ENCODE measurements at regions not wholly inside any gene's neighbourhood (a gene's known extent, or its start where the extent isn't known, plus 50 kb on each side); places are given as distances from the start of the nearest gene placed in this dataset.

GRCh38 chr14:81759541-81759940, 225.9 kb upstream of the SEL1L start:
- no peaks in the 10 kb centered on the region for H3K36me3 ChIP-seq (ENCODE audit: control insufficient read depth in 2 of 2, extremely low read depth in 1 of 2, insufficient read depth in 1 of 2, low read length in 1 of 2)
- Mint-ChIP-seq H3K27me3 (no peaks in the 10 kb centered on the region), H3K27ac (no peak overlapping the region), H3K4me1 (no peaks in the 10 kb centered on the region), H3K9me3 (peaks cover 0 to 7% (median 7%) of the 10 kb centered on the region in 3 donors), H3K4me3 (no peak overlapping the region), H3K36me3 (no peaks in the 10 kb centered on the region)
- H3K4me1 ChIP-seq (ENCODE audit: control insufficient read depth in 1 of 2, extremely low read depth in 1 of 2, insufficient read depth in 2 of 2, low read length in 2 of 2): no peaks in the 10 kb centered on the region
- H3K4me3 ChIP-seq (ENCODE audit: control insufficient read depth in 1 of 2, extremely low read depth in 1 of 2, low read length in 1 of 2): no peak overlapping the region
- no peak overlapping the region for H3K27ac ChIP-seq (ENCODE audit: low read length)
- no peak for DNase-seq
- ChIA-PET CTCF (no interaction called here), POLR2A (no interaction called here)
- ATAC-seq (replicated peaks in 1 of 4): no peak
- no peaks in the 10 kb centered on the region for H3K9me3 ChIP-seq
- H3K27me3 ChIP-seq (replicated peaks in 1 of 2; ENCODE audit: control insufficient read depth in 2 of 2, extremely low read depth in 1 of 2, insufficient read depth in 2 of 2, low read length in 1 of 2): no peaks in the 10 kb centered on the region
- no CpG with 5 or more reads among the region's 2 CpGs for WGBS (ENCODE audit: insufficient coverage)

GRCh38 chr14:81765651-81766275, 232.1 kb upstream of the SEL1L start:
- no peak overlapping the region for H3K4me3 ChIP-seq (ENCODE audit: control insufficient read depth in 1 of 2, extremely low read depth in 1 of 2, low read length in 1 of 2)
- CTCF ChIA-PET: no interaction called here
- no peaks in the 10 kb centered on the region for H3K27me3 ChIP-seq (replicated peaks in 1 of 2; ENCODE audit: control insufficient read depth in 2 of 2, extremely low read depth in 1 of 2, insufficient read depth in 2 of 2, low read length in 1 of 2)
- no peak for DNase-seq
- ATAC-seq (replicated peaks in 1 of 4): no peak
- no peaks in the 10 kb centered on the region for H3K36me3 Mint-ChIP-seq
- POLR2A ChIA-PET: no interaction called here
- H3K9me3 Mint-ChIP-seq: peaks cover 5 to 7% (median 5%) of the 10 kb centered on the region in 3 donors
- no peaks in the 10 kb centered on the region for H3K36me3 ChIP-seq (ENCODE audit: control insufficient read depth in 2 of 2, extremely low read depth in 1 of 2, insufficient read depth in 1 of 2, low read length in 1 of 2)
- no peak overlapping the region for H3K27ac ChIP-seq (ENCODE audit: low read length)
- no peaks in the 10 kb centered on the region for H3K4me1 ChIP-seq (ENCODE audit: control insufficient read depth in 1 of 2, extremely low read depth in 1 of 2, insufficient read depth in 2 of 2, low read length in 2 of 2)
- H3K27ac Mint-ChIP-seq: no peak overlapping the region
- WGBS (ENCODE audit: insufficient coverage): no CpG with 5 or more reads among the region's 3 CpGs
- no peak overlapping the region for H3K4me3 Mint-ChIP-seq
- no peaks in the 10 kb centered on the region for H3K27me3 Mint-ChIP-seq
- no peaks in the 10 kb centered on the region for H3K4me1 Mint-ChIP-seq
- H3K9me3 ChIP-seq: no peaks in the 10 kb centered on the region

GRCh38 chr14:81766321-81766915, 232.8 kb upstream of the SEL1L start:
- Histone ChIP-seq H3K4me1 (ENCODE audit: control insufficient read depth in 1 of 2, extremely low read depth in 1 of 2, insufficient read depth in 2 of 2, low read length in 2 of 2) (no peaks in the 10 kb centered on the region), H3K4me3 (ENCODE audit: control insufficient read depth in 1 of 2, extremely low read depth in 1 of 2, low read length in 1 of 2) (no peak overlapping the region), H3K27me3 (replicated peaks in 1 of 2; ENCODE audit: control insufficient read depth in 2 of 2, extremely low read depth in 1 of 2, insufficient read depth in 2 of 2, low read length in 1 of 2) (no peaks in the 10 kb centered on the region), H3K9me3 (no peaks in the 10 kb centered on the region), H3K27ac (ENCODE audit: low read length) (no peak overlapping the region), H3K36me3 (ENCODE audit: control insufficient read depth in 2 of 2, extremely low read depth in 1 of 2, insufficient read depth in 1 of 2, low read length in 1 of 2) (no peaks in the 10 kb centered on the region)
- H3K27ac Mint-ChIP-seq: no peak overlapping the region
- 90% methylated on average over 1 of the region's 4 CpGs for WGBS (ENCODE audit: insufficient coverage)
- H3K9me3 Mint-ChIP-seq: peaks cover 5 to 7% (median 5%) of the 10 kb centered on the region in 3 donors
- ATAC-seq (replicated peaks in 1 of 4) (no peak), DNase-seq (no peak)
- POLR2A ChIA-PET: no interaction called here
- H3K4me1 Mint-ChIP-seq: no peaks in the 10 kb centered on the region
- no peak overlapping the region for H3K4me3 Mint-ChIP-seq
- CTCF ChIA-PET: no interaction called here
- H3K27me3 Mint-ChIP-seq: no peaks in the 10 kb centered on the region
- no peaks in the 10 kb centered on the region for H3K36me3 Mint-ChIP-seq

DNA sequence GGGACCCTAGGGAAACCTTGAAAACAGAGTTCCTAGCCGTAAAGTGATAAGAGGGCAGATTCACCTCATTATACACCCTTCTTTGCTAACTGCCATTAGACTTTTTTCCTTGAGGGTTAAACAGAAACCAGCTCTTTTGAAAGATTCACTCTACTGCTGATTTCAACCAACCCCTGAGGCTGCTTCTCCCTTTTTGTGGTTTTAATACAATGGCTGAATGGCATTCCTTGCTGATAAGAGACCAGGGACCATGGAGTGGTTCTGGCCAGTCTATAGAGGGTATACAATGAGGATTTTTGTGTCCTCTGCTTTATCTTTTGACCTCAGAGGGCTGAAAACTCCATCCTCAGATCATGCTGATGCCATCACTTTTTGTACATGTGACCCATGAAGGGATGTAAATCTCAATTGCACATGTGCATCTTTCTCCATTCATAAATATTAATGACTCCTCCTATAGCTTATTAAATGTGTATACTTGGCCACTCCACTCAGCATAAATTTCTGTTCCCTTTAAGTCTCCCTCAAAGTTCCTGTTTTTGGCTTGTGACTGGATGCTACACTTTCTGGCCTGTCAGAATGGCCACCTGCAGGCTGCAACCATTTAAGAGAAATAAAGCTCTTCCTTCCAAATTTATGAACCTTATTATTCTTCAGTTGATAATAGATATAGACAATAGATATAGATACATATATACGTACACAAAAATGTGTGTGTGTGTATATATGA, 233.8 kb upstream of the SEL1L start:
- Mint-ChIP-seq H3K4me1 (no peaks in the 10 kb centered on the region), H3K27me3 (no peaks in the 10 kb centered on the region), H3K9me3 (peaks cover 5 to 7% (median 5%) of the 10 kb centered on the region in 3 donors), H3K4me3 (no peak overlapping the region), H3K27ac (no peak overlapping the region), H3K36me3 (no peaks in the 10 kb centered on the region)
- Histone ChIP-seq H3K27ac (ENCODE audit: low read length) (no peak overlapping the region), H3K4me1 (ENCODE audit: control insufficient read depth in 1 of 2, extremely low read depth in 1 of 2, insufficient read depth in 2 of 2, low read length in 2 of 2) (no peaks in the 10 kb centered on the region), H3K27me3 (replicated peaks in 1 of 2; ENCODE audit: control insufficient read depth in 2 of 2, extremely low read depth in 1 of 2, insufficient read depth in 2 of 2, low read length in 1 of 2) (no peaks in the 10 kb centered on the region), H3K9me3 (no peaks in the 10 kb centered on the region), H3K4me3 (ENCODE audit: control insufficient read depth in 1 of 2, extremely low read depth in 1 of 2, low read length in 1 of 2) (no peak overlapping the region), H3K36me3 (ENCODE audit: control insufficient read depth in 2 of 2, extremely low read depth in 1 of 2, insufficient read depth in 1 of 2, low read length in 1 of 2) (no peaks in the 10 kb centered on the region)
- WGBS (ENCODE audit: insufficient coverage): 88% methylated on average over 1 of the region's 2 CpGs
- no peak for DNase-seq
- ChIA-PET POLR2A (no interaction called here), CTCF (no interaction called here)
- ATAC-seq (replicated peaks in 1 of 4): no peak

- no peaks in the 10 kb centered on the region for H3K27me3 Mint-ChIP-seq
- no peak overlapping the region for H3K4me3 Mint-ChIP-seq
- H3K4me1 ChIP-seq (ENCODE audit: control insufficient read depth in 1 of 2, extremely low read depth in 1 of 2, insufficient read depth in 2 of 2, low read length in 2 of 2): no peaks in the 10 kb centered on the region
- no peaks in the 10 kb centered on the region for H3K9me3 ChIP-seq
- POLR2A ChIA-PET: no interaction called here
- peaks cover 5 to 10% (median 7%) of the 10 kb centered on the region in 3 donors for H3K9me3 Mint-ChIP-seq
- H3K27me3 ChIP-seq (replicated peaks in 1 of 2; ENCODE audit: control insufficient read depth in 2 of 2, extremely low read depth in 1 of 2, insufficient read depth in 2 of 2, low read length in 1 of 2): no peaks in the 10 kb centered on the region
- H3K27ac ChIP-seq (ENCODE audit: low read length): no peak overlapping the region
- CTCF ChIA-PET: no interaction called here
- ATAC-seq (replicated peaks in 1 of 4) (no peak), DNase-seq (no peak)
- no peak overlapping the region for H3K4me3 ChIP-seq (ENCODE audit: control insufficient read depth in 1 of 2, extremely low read depth in 1 of 2, low read length in 1 of 2)
- no peaks in the 10 kb centered on the region for H3K36me3 Mint-ChIP-seq
- H3K36me3 ChIP-seq (ENCODE audit: control insufficient read depth in 2 of 2, extremely low read depth in 1 of 2, insufficient read depth in 1 of 2, low read length in 1 of 2): no peaks in the 10 kb centered on the region
- H3K4me1 Mint-ChIP-seq: no peaks in the 10 kb centered on the region
- no peak overlapping the region for H3K27ac Mint-ChIP-seq
Observed at GRCh38 chr14:81771651-81772275, 238.1 kb upstream of the SEL1L start.

DNA sequence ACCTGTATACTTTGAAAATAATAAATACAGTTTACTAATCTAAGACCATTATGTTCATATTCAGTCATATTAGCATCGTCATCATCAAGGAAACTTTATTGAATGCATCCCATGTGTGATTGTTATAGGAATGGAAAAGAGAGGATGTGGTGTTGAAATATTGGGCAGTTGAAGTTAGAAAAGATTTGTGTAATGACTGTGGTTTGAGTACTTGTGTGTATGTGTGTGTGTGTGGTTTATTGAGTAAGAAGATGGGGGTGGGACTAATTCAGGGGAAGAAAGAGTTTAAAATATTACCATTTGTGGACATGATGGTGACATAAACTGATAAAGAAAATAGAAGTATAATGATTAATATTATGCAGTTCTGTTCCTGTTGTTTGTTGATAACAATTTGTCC, 238.7 kb upstream of the SEL1L start:
- H3K36me3 ChIP-seq (ENCODE audit: control insufficient read depth in 2 of 2, extremely low read depth in 1 of 2, insufficient read depth in 1 of 2, low read length in 1 of 2): no peaks in the 10 kb centered on the region
- H3K36me3 Mint-ChIP-seq: no peaks in the 10 kb centered on the region
- H3K4me3 ChIP-seq (ENCODE audit: control insufficient read depth in 1 of 2, extremely low read depth in 1 of 2, low read length in 1 of 2): no peak overlapping the region
- WGBS (ENCODE audit: insufficient coverage): no CpG with 5 or more reads among the region's 1 CpG
- peaks cover 3 to 8% (median 5%) of the 10 kb centered on the region in 3 donors for H3K9me3 Mint-ChIP-seq
- H3K9me3 ChIP-seq: no peaks in the 10 kb centered on the region
- H3K27ac Mint-ChIP-seq: no peak overlapping the region
- ChIA-PET CTCF (no interaction called here), POLR2A (no interaction called here)
- no peak for ATAC-seq (replicated peaks in 1 of 4)
- no peaks in the 10 kb centered on the region for H3K4me1 Mint-ChIP-seq
- no peaks in the 10 kb centered on the region for H3K27me3 Mint-ChIP-seq
- no peaks in the 10 kb centered on the region for H3K27me3 ChIP-seq (replicated peaks in 1 of 2; ENCODE audit: control insufficient read depth in 2 of 2, extremely low read depth in 1 of 2, insufficient read depth in 2 of 2, low read length in 1 of 2)
- H3K4me1 ChIP-seq (ENCODE audit: control insufficient read depth in 1 of 2, extremely low read depth in 1 of 2, insufficient read depth in 2 of 2, low read length in 2 of 2): no peaks in the 10 kb centered on the region
- no peak overlapping the region for H3K27ac ChIP-seq (ENCODE audit: low read length)
- no peak overlapping the region for H3K4me3 Mint-ChIP-seq
- DNase-seq: no peak
